ENCODE measurements at regions not wholly inside any gene's neighbourhood (a gene's known extent, or its start where the extent isn't known, plus 50 kb on each side); places are given as distances from the start of the nearest gene placed in this dataset.
A peak's percentile ranks its signal among the peaks of the same experiment; 100 is the strongest.

- Mint-ChIP-seq H3K4me3 (no peak overlapping the region), H3K36me3 (ENCODE audit: low read depth) (no peaks in the 10 kb centered on the region), H3K27me3 (peaks cover 4% of the 10 kb centered on the region), H3K4me1 (peaks cover 6% of the 10 kb centered on the region), H3K27ac (no peak overlapping the region), H3K9me3 (no peaks in the 10 kb centered on the region)
- no peak for ATAC-seq (replicated peaks)
These were observed 334.1 kb upstream of the TPM1 start for GRCh38 chr15:62708470-62708869.

GRCh38 chr15:62709261-62709660 is 333.3 kb upstream of the TPM1 start:
- H3K36me3 Mint-ChIP-seq (ENCODE audit: low read depth): no peaks in the 10 kb centered on the region
- H3K4me3 Mint-ChIP-seq: no peak overlapping the region
- no peak overlapping the region for H3K27ac Mint-ChIP-seq
- H3K4me1 Mint-ChIP-seq: peaks cover 6% of the 10 kb centered on the region
- ATAC-seq (replicated peaks): no peak
- peaks cover 4% of the 10 kb centered on the region for H3K27me3 Mint-ChIP-seq
- no peaks in the 10 kb centered on the region for H3K9me3 Mint-ChIP-seq

- Mint-ChIP-seq H3K4me3 (peak overlapping the region; percentile 62), H3K36me3 (ENCODE audit: low read depth) (no peaks in the 10 kb centered on the region), H3K27ac (peak overlapping the region; percentile 91), H3K9me3 (no peaks in the 10 kb centered on the region), H3K27me3 (peaks cover 4% of the 10 kb centered on the region), H3K4me1 (peaks cover 6% of the 10 kb centered on the region)
- ATAC-seq (replicated peaks): peak; percentile 97
These were observed 330.7 kb upstream of the TPM1 start for GRCh38 chr15:62711691-62712454.

- Mint-ChIP-seq H3K9me3 (no peaks in the 10 kb centered on the region), H3K4me1 (peaks cover 6% of the 10 kb centered on the region), H3K27ac (peak overlapping the region; percentile 91), H3K36me3 (ENCODE audit: low read depth) (no peaks in the 10 kb centered on the region), H3K27me3 (peaks cover 4% of the 10 kb centered on the region), H3K4me3 (peak overlapping the region; percentile 62)
- peak; percentile 32 for ATAC-seq (replicated peaks)
These were observed 330.1 kb upstream of the TPM1 start for GRCh38 chr15:62712455-62712839.

GRCh38 chr15:62715946-62716345 is 326.6 kb upstream of the TPM1 start:
- no peak overlapping the region for H3K27ac Mint-ChIP-seq
- H3K36me3 Mint-ChIP-seq (ENCODE audit: low read depth): no peaks in the 10 kb centered on the region
- no peak overlapping the region for H3K4me3 Mint-ChIP-seq
- no peak for ATAC-seq (replicated peaks)
- H3K9me3 Mint-ChIP-seq: no peaks in the 10 kb centered on the region
- peaks cover 6% of the 10 kb centered on the region for H3K4me1 Mint-ChIP-seq
- no peaks in the 10 kb centered on the region for H3K27me3 Mint-ChIP-seq

- H3K4me1 Mint-ChIP-seq: no peaks in the 10 kb centered on the region
These were observed 325.1 kb upstream of the TPM1 start for GRCh38 chr15:62717496-62717895.

GRCh38 chr15:62719316-62719715 is 323.2 kb upstream of the TPM1 start:
- no peak for ATAC-seq (replicated peaks)
- no peaks in the 10 kb centered on the region for H3K36me3 Mint-ChIP-seq (ENCODE audit: low read depth)
- no peak overlapping the region for H3K4me3 Mint-ChIP-seq
- H3K27me3 Mint-ChIP-seq: peaks cover 3% of the 10 kb centered on the region
- no peaks in the 10 kb centered on the region for H3K4me1 Mint-ChIP-seq
- H3K27ac Mint-ChIP-seq: no peak overlapping the region
- H3K9me3 Mint-ChIP-seq: no peaks in the 10 kb centered on the region

More at GRCh38 chr15:62717496-62717895, 325.1 kb upstream of the TPM1 start:
- no peak for ATAC-seq (replicated peaks)
- H3K27me3 Mint-ChIP-seq: peaks cover 3% of the 10 kb centered on the region
- no peaks in the 10 kb centered on the region for H3K9me3 Mint-ChIP-seq
- H3K27ac Mint-ChIP-seq: no peak overlapping the region
- H3K36me3 Mint-ChIP-seq (ENCODE audit: low read depth): no peaks in the 10 kb centered on the region
- H3K4me3 Mint-ChIP-seq: no peak overlapping the region

GRCh38 chr15:62722237-62722636 is 320.3 kb upstream of the TPM1 start:
- Mint-ChIP-seq H3K4me3 (no peak overlapping the region), H3K27ac (no peak overlapping the region), H3K9me3 (no peaks in the 10 kb centered on the region), H3K4me1 (no peaks in the 10 kb centered on the region), H3K36me3 (ENCODE audit: low read depth) (no peaks in the 10 kb centered on the region), H3K27me3 (peaks cover 7% of the 10 kb centered on the region)
- no peak for ATAC-seq (replicated peaks)

- no peaks in the 10 kb centered on the region for H3K4me1 Mint-ChIP-seq
- H3K27ac Mint-ChIP-seq: no peak overlapping the region
- H3K36me3 Mint-ChIP-seq (ENCODE audit: low read depth): no peaks in the 10 kb centered on the region
- H3K4me3 Mint-ChIP-seq: no peak overlapping the region
- peaks cover 17% of the 10 kb centered on the region for H3K27me3 Mint-ChIP-seq
- no peak for ATAC-seq (replicated peaks)
- no peaks in the 10 kb centered on the region for H3K9me3 Mint-ChIP-seq
These were observed 316.1 kb upstream of the TPM1 start for GRCh38 chr15:62726461-62726860.

- Mint-ChIP-seq H3K27ac (no peak overlapping the region), H3K4me3 (no peak overlapping the region), H3K4me1 (no peaks in the 10 kb centered on the region), H3K27me3 (peaks cover 20% of the 10 kb centered on the region), H3K36me3 (ENCODE audit: low read depth) (no peaks in the 10 kb centered on the region), H3K9me3 (no peaks in the 10 kb centered on the region)
- ATAC-seq (replicated peaks): no peak
These were observed 315.0 kb upstream of the TPM1 start for GRCh38 chr15:62727501-62727900.

- peaks cover 24% of the 10 kb centered on the region for H3K27me3 Mint-ChIP-seq
- H3K4me1 Mint-ChIP-seq: no peaks in the 10 kb centered on the region
- no peak overlapping the region for H3K27ac Mint-ChIP-seq
- ATAC-seq (replicated peaks): no peak
- H3K9me3 Mint-ChIP-seq: no peaks in the 10 kb centered on the region
- H3K36me3 Mint-ChIP-seq (ENCODE audit: low read depth): no peaks in the 10 kb centered on the region
- no peak overlapping the region for H3K4me3 Mint-ChIP-seq
These were observed 311.7 kb upstream of the TPM1 start for GRCh38 chr15:62730825-62731224.

- no peaks in the 10 kb centered on the region for H3K9me3 Mint-ChIP-seq
- H3K27me3 Mint-ChIP-seq: peaks cover 25% of the 10 kb centered on the region
- no peaks in the 10 kb centered on the region for H3K36me3 Mint-ChIP-seq (ENCODE audit: low read depth)
- no peak overlapping the region for H3K27ac Mint-ChIP-seq
- ATAC-seq (replicated peaks): no peak
- no peak overlapping the region for H3K4me3 Mint-ChIP-seq
- H3K4me1 Mint-ChIP-seq: no peaks in the 10 kb centered on the region
These were observed 310.5 kb upstream of the TPM1 start for GRCh38 chr15:62732078-62732477.

GRCh38 chr15:62734706-62735105 is 307.8 kb upstream of the TPM1 start:
- ATAC-seq (replicated peaks): no peak
- Mint-ChIP-seq H3K4me3 (no peak overlapping the region), H3K27ac (no peak overlapping the region), H3K27me3 (peaks cover 25% of the 10 kb centered on the region), H3K4me1 (no peaks in the 10 kb centered on the region), H3K9me3 (no peaks in the 10 kb centered on the region), H3K36me3 (ENCODE audit: low read depth) (no peaks in the 10 kb centered on the region)

- ATAC-seq (replicated peaks): no peak
- H3K4me3 Mint-ChIP-seq: no peak overlapping the region
- H3K27me3 Mint-ChIP-seq: peaks cover 14% of the 10 kb centered on the region
These were observed 305.8 kb upstream of the TPM1 start for GRCh38 chr15:62736756-62737155.

GRCh38 chr15:62737551-62737950 is 305.0 kb upstream of the TPM1 start:
- Mint-ChIP-seq H3K27ac (no peak overlapping the region), H3K4me3 (no peak overlapping the region), H3K4me1 (peaks cover 4% of the 10 kb centered on the region), H3K36me3 (ENCODE audit: low read depth) (no peaks in the 10 kb centered on the region), H3K9me3 (no peaks in the 10 kb centered on the region), H3K27me3 (peaks cover 8% of the 10 kb centered on the region)
- no peak for ATAC-seq (replicated peaks)

More at GRCh38 chr15:62736756-62737155, 305.8 kb upstream of the TPM1 start:
- H3K27ac Mint-ChIP-seq: no peak overlapping the region
- H3K4me1 Mint-ChIP-seq: no peaks in the 10 kb centered on the region
- H3K36me3 Mint-ChIP-seq (ENCODE audit: low read depth): no peaks in the 10 kb centered on the region
- no peaks in the 10 kb centered on the region for H3K9me3 Mint-ChIP-seq

Data from activated T-helper 17 cell treated with anti-CD3 and anti-CD28 coated beads, Interleukin-2, amount 50 U/mL, for 72 hours (primary cell).